RWPE2 (cell line): ENCODE measurements at regions not wholly inside any gene's neighbourhood (a gene's known extent, or its start where the extent isn't known, plus 50 kb on each side); places are given as distances from the start of the nearest gene placed in this dataset.

ENCODE experiments used
- ATAC-seq: fragments of 200-7000 bp; cut with Tn5 transposase; 3 replicates; pipeline ENCODE4 v1.9.1; 2021; ENCODE audit warnings: low read depth
- DNase-seq: peaks from one replicate; pipeline ENCODE4 v3.0.0-alpha.2; 2020; ENCODE audit warnings: low spot score
- H3K27ac ChIP-seq: fragments of 450-650 bp; 2 replicates; pipeline ENCODE4 v1.5.1; 2017; ENCODE audit warnings: mild to moderate bottlenecking; ENCODE audit not compliant: poor library complexity, severe bottlenecking
- H3K27me3 ChIP-seq: fragments of 250-450 bp; sonication (Bioruptor Pico); 2 replicates; pipeline ENCODE4 v1.5.1; 2021; ENCODE audit warnings: mild to moderate bottlenecking, moderate library complexity; ENCODE audit not compliant: insufficient read depth, poor library complexity, severe bottlenecking
- H3K36me3 ChIP-seq: fragments of 250-450 bp; sonication (Bioruptor Pico); 2 replicates; pipeline ENCODE4 v1.5.1; 2020; ENCODE audit warnings: low read depth, mild to moderate bottlenecking, moderate library complexity
- H3K4me1 ChIP-seq: fragments of 250-450 bp; sonication (Bioruptor Pico); 2 replicates; pipeline ENCODE4 v1.5.1; 2021; ENCODE audit warnings: mild to moderate bottlenecking, moderate library complexity; ENCODE audit not compliant: insufficient read depth, poor library complexity, severe bottlenecking
- H3K4me3 ChIP-seq: fragments of 250-450 bp; sonication (Bioruptor Pico); 2 replicates; pipeline ENCODE4 v1.5.1; 2021; ENCODE audit warnings: mild to moderate bottlenecking, moderate library complexity; ENCODE audit not compliant: severe bottlenecking
- H3K9me3 ChIP-seq: fragments of 250-450 bp; sonication (Bioruptor Pico); 2 replicates; pipeline ENCODE4 v1.5.1; 2021; ENCODE audit warnings: mild to moderate bottlenecking, moderate library complexity; ENCODE audit not compliant: severe bottlenecking
- TF ChIP-seq, protein P1 (sequence below): fragments of 450-650 bp; IDR thresholded peaks from one replicate; pipeline ENCODE4 v1.5.1; 2017; ENCODE audit warnings: mild to moderate bottlenecking, moderate library complexity; ENCODE audit not compliant: poor library complexity, severe bottlenecking

DNA sequence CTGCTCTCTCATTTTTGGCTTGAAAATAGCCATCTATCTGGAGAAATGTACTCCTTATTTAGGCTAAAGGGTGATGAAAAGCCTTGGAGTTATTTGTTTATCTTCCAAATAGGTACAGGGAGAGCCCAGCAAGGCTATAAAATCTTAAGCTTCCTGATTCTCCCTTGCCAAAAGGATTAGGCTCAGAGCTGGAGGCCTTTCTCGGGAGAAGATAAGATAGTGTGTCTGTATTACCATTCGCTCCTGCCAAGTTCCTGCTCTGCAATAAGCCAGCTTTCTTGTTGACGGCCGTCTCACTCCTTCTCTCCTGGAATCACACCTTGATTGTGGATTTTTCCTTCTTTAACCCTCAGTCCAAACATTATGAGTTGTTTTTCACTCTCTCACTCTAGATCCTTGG is 171.8 kb upstream of the TTC29 start:
- no peak overlapping the region for H3K27ac ChIP-seq
- no peaks in the 10 kb centered on the region for H3K27me3 ChIP-seq
- no peak overlapping the region for H3K4me3 ChIP-seq
- DNase-seq = no peak
- no peaks in the 10 kb centered on the region for H3K4me1 ChIP-seq
- ATAC-seq = no peak
- no peaks in the 10 kb centered on the region for H3K9me3 ChIP-seq
- no peaks in the 10 kb centered on the region for H3K36me3 ChIP-seq
- TF ChIP-seq, protein P1, sequence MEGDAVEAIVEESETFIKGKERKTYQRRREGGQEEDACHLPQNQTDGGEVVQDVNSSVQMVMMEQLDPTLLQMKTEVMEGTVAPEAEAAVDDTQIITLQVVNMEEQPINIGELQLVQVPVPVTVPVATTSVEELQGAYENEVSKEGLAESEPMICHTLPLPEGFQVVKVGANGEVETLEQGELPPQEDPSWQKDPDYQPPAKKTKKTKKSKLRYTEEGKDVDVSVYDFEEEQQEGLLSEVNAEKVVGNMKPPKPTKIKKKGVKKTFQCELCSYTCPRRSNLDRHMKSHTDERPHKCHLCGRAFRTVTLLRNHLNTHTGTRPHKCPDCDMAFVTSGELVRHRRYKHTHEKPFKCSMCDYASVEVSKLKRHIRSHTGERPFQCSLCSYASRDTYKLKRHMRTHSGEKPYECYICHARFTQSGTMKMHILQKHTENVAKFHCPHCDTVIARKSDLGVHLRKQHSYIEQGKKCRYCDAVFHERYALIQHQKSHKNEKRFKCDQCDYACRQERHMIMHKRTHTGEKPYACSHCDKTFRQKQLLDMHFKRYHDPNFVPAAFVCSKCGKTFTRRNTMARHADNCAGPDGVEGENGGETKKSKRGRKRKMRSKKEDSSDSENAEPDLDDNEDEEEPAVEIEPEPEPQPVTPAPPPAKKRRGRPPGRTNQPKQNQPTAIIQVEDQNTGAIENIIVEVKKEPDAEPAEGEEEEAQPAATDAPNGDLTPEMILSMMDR = no peak

- H3K27ac ChIP-seq = no peak overlapping the region
- H3K4me3 ChIP-seq = no peak overlapping the region
- no peaks in the 10 kb centered on the region for H3K4me1 ChIP-seq
- H3K27me3 ChIP-seq = no peaks in the 10 kb centered on the region
- H3K9me3 ChIP-seq = no peaks in the 10 kb centered on the region
- H3K36me3 ChIP-seq = no peaks in the 10 kb centered on the region
- no peak for ATAC-seq
- TF ChIP-seq, protein P1 = no peak
- no peak for DNase-seq
These were observed 172.9 kb upstream of the TTC29 start for GRCh38 chr4:147118528-147118927.

GRCh38 chr4:147122685-147123084 is 177.0 kb upstream of the TTC29 start:
- Histone ChIP-seq H3K4me3 (no peak overlapping the region), H3K4me1 (no peaks in the 10 kb centered on the region), H3K9me3 (no peaks in the 10 kb centered on the region), H3K36me3 (no peaks in the 10 kb centered on the region), H3K27me3 (no peaks in the 10 kb centered on the region), H3K27ac (no peak overlapping the region)
- TF ChIP-seq, protein P1 = no peak
- ATAC-seq = no peak
- DNase-seq = no peak

- Histone ChIP-seq H3K27ac (no peak overlapping the region), H3K4me1 (no peaks in the 10 kb centered on the region), H3K4me3 (no peak overlapping the region), H3K36me3 (no peaks in the 10 kb centered on the region), H3K9me3 (no peaks in the 10 kb centered on the region), H3K27me3 (no peaks in the 10 kb centered on the region)
- DNase-seq (no peak), ATAC-seq (no peak)
- TF ChIP-seq, protein P1 = no peak
These were observed 177.5 kb upstream of the TTC29 start for GRCh38 chr4:147123146-147123545.

DNA sequence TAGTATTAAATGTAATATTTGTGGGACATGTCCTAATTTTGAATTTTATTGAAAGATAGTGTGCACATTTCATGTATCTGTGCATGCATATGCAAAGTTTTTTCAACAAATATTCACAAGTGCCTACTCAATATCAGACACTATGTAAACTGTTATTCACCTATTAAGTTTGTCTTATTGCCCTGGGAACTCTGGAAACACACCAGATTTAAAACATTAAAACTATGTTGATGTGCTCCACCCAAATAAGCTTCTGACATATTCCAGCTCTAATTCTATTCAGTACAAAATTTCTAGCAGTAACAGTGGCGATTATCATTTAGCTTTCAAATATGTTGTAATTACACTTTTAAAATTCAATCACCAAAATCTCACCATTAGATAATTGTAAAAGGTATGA is 183.1 kb upstream of the TTC29 start:
- Histone ChIP-seq H3K4me3 (no peak overlapping the region), H3K36me3 (no peaks in the 10 kb centered on the region), H3K4me1 (no peaks in the 10 kb centered on the region), H3K27ac (no peak overlapping the region), H3K9me3 (no peaks in the 10 kb centered on the region), H3K27me3 (no peaks in the 10 kb centered on the region)
- ATAC-seq = no peak
- DNase-seq = no peak
- TF ChIP-seq, protein P1 = no peak
